GM18951 (cell line): ENCODE measurements at regions not wholly inside any gene's neighbourhood (a gene's known extent, or its start where the extent isn't known, plus 50 kb on each side); places are given as distances from the start of the nearest gene placed in this dataset.

Source experiments
- POLR2A ChIP-seq: IDR thresholded peaks from 4 replicates; pipeline ENCODE4 v1.6.1; 2011; ENCODE audit warnings: mild to moderate bottlenecking; ENCODE audit not compliant: insufficient read length, insufficient read depth; ENCODE audit errors: extremely low read depth
- in situ Hi-C: fragments of 300-500 bp; cut with MboI; formaldehyde crosslinking; loops from one replicate; pipeline ENCODE4 v1.12.0; 2022; ENCODE audit warnings: low sequenced_read_pairs, mixed read lengths, inconsistent platforms; ENCODE audit not compliant: unreplicated experiment

GRCh38 chr4:144288011-144288903, 147.7 kb upstream of the GYPA start:
- no peak for TF ChIP-seq POLR2A
- in situ Hi-C loops = no loop called here

- in situ Hi-C loops = no loop called here
Observed at GRCh38 chr4:144289667-144290428, 149.3 kb upstream of the GYPA start.

GRCh38 chr4:144291164-144291563, 150.6 kb upstream of the GYPA start:
- in situ Hi-C loops = no loop called here
- TF ChIP-seq POLR2A = no peak

More at GRCh38 chr4:144289667-144290428, 149.3 kb upstream of the GYPA start:
- TF ChIP-seq POLR2A = no peak

- no peak for TF ChIP-seq POLR2A
- in situ Hi-C loops = no loop called here
Observed at GRCh38 chr4:144294211-144294610, 153.7 kb upstream of the GYPA start.

GRCh38 chr4:144295286-144295995, 154.9 kb upstream of the GYPA start:
- in situ Hi-C loops = no loop called here
- TF ChIP-seq POLR2A = no peak

- TF ChIP-seq POLR2A = no peak
- in situ Hi-C loops = no loop called here
Observed at GRCh38 chr4:144296941-144297340, 156.4 kb upstream of the GYPA start.

GRCh38 chr4:144298519-144298918, 158.0 kb upstream of the GYPA start:
- in situ Hi-C loops = no loop called here
- TF ChIP-seq POLR2A = no peak

- no peak for TF ChIP-seq POLR2A
- in situ Hi-C loops = no loop called here
Observed at GRCh38 chr4:144300616-144301015, 160.1 kb upstream of the GYPA start.

GRCh38 chr4:144302704-144303536, 162.4 kb upstream of the GYPA start:
- in situ Hi-C loops = no loop called here
- TF ChIP-seq POLR2A = no peak

GRCh38 chr4:144304025-144304424, 163.5 kb upstream of the GYPA start:
- in situ Hi-C loops = no loop called here
- TF ChIP-seq POLR2A = no peak

- in situ Hi-C loops = no loop called here
- TF ChIP-seq POLR2A = no peak
Observed at GRCh38 chr4:144310535-144310934, 170.0 kb upstream of the GYPA start.

- no peak for TF ChIP-seq POLR2A
- in situ Hi-C loops = no loop called here
Observed at GRCh38 chr4:144313370-144313769, 172.9 kb upstream of the GYPA start.
